Esophagus muscularis mucosa (tissue), 4 donors: ENCODE measurements at regions not wholly inside any gene's neighbourhood (a gene's known extent, or its start where the extent isn't known, plus 50 kb on each side); places are given as distances from the start of the nearest gene placed in this dataset.

Experiments used
- CTCF ChIP-seq, 3 experiments: fragments of 200-600 bp in 2 of 3; fragments of 450-650 bp in 1 of 3; sonication (generic) in 2 of 3; IDR thresholded peaks; one replicate each; pipeline ENCODE4 v1.5.1; 2017 to 2019; ENCODE audit warnings: antibody characterized with exemption in 3 of 3, mild to moderate bottlenecking in 2 of 3, moderate library complexity in 1 of 3
- EP300 ChIP-seq: sonication (generic); formaldehyde crosslinking; IDR thresholded peaks from one replicate; pipeline ENCODE4 v1.6.1; 2017; ENCODE audit warnings: antibody characterized with exemption
- POLR2A ChIP-seq: fragments of 450-650 bp; IDR thresholded peaks from one replicate; pipeline ENCODE4 v1.6.1; 2017; ENCODE audit warnings: antibody characterized with exemption, moderate library complexity, mild to moderate bottlenecking, low read depth

GRCh38 chr11:37616291-37616690 lies 1018.3 kb upstream of the RAG2 start:
- TF ChIP-seq POLR2A (no peak), CTCF (IDR thresholded peaks at IDR 0.05) (no peak), EP300 (no peak)
